ENCODE measurements at regions not wholly inside any gene's neighbourhood (a gene's known extent, or its start where the extent isn't known, plus 50 kb on each side); places are given as distances from the start of the nearest gene placed in this dataset.

- WGBS (ENCODE audit: insufficient coverage): 89% methylated on average over 19 of the region's 19 CpGs
- Mint-ChIP-seq H3K4me3 (no peak overlapping the region), H3K4me1 (no peaks in the 10 kb centered on the region), H3K27ac (no peak overlapping the region), H3K27me3 (ENCODE audit: low read depth in 2 of 2) (no peaks in the 10 kb centered on the region), H3K36me3 (no peaks in the 10 kb centered on the region), H3K9me3 (no peaks in the 10 kb centered on the region)
- Histone ChIP-seq H3K27ac (ENCODE audit: low read length) (no peak overlapping the region), H3K4me3 (ENCODE audit: low read length) (no peak overlapping the region), H3K27me3 (ENCODE audit: control insufficient read depth, insufficient read depth, low read length) (no peaks in the 10 kb centered on the region), H3K4me1 (ENCODE audit: control insufficient read depth, insufficient read depth, low read length) (no peaks in the 10 kb centered on the region), H3K9me3 (ENCODE audit: control insufficient read depth, insufficient read depth, low read length) (no peaks in the 10 kb centered on the region), H3K36me3 (ENCODE audit: control insufficient read depth, insufficient read depth, low read length) (no peaks in the 10 kb centered on the region)
- intact Hi-C loops (cut with micrococcal nuclease): no loop called here
- no peak for DNase-seq
- TF ChIP-seq CTCF (IDR thresholded peaks at IDR 0.05): no peak
- ATAC-seq: no peak
These were observed 1232.7 kb downstream of the BRD1 start for GRCh38 chr22:48594757-48595510.

GRCh38 chr22:48594016-48594756 lies 1233.5 kb downstream of the BRD1 start:
- WGBS (ENCODE audit: insufficient coverage): 89% methylated on average over 21 of the region's 21 CpGs
- intact Hi-C loops (cut with micrococcal nuclease): no loop called here
- no peaks in the 10 kb centered on the region for H3K4me1 ChIP-seq (ENCODE audit: control insufficient read depth, insufficient read depth, low read length)
- no peak for TF ChIP-seq CTCF (IDR thresholded peaks at IDR 0.05)
- no peak for ATAC-seq
- Mint-ChIP-seq H3K4me1 (no peaks in the 10 kb centered on the region), H3K4me3 (no peak overlapping the region), H3K36me3 (no peaks in the 10 kb centered on the region), H3K9me3 (no peaks in the 10 kb centered on the region), H3K27ac (no peak overlapping the region), H3K27me3 (ENCODE audit: low read depth in 2 of 2) (no peaks in the 10 kb centered on the region)
- DNase-seq: no peak
- H3K36me3 ChIP-seq (ENCODE audit: control insufficient read depth, insufficient read depth, low read length): no peaks in the 10 kb centered on the region
- H3K27ac ChIP-seq (ENCODE audit: low read length): no peak overlapping the region
- no peak overlapping the region for H3K4me3 ChIP-seq (ENCODE audit: low read length)
- H3K27me3 ChIP-seq (ENCODE audit: control insufficient read depth, insufficient read depth, low read length): no peaks in the 10 kb centered on the region
- H3K9me3 ChIP-seq (ENCODE audit: control insufficient read depth, insufficient read depth, low read length): no peaks in the 10 kb centered on the region

GRCh38 chr22:48593551-48593950 lies 1234.1 kb downstream of the BRD1 start:
- Histone ChIP-seq H3K27me3 (ENCODE audit: control insufficient read depth, insufficient read depth, low read length) (no peaks in the 10 kb centered on the region), H3K4me3 (ENCODE audit: low read length) (no peak overlapping the region), H3K9me3 (ENCODE audit: control insufficient read depth, insufficient read depth, low read length) (no peaks in the 10 kb centered on the region), H3K4me1 (ENCODE audit: control insufficient read depth, insufficient read depth, low read length) (no peaks in the 10 kb centered on the region), H3K27ac (ENCODE audit: low read length) (no peak overlapping the region), H3K36me3 (ENCODE audit: control insufficient read depth, insufficient read depth, low read length) (no peaks in the 10 kb centered on the region)
- ATAC-seq (no peak), DNase-seq (no peak)
- intact Hi-C loops (cut with micrococcal nuclease): no loop called here
- TF ChIP-seq CTCF (IDR thresholded peaks at IDR 0.05): no peak
- no peaks in the 10 kb centered on the region for H3K4me1 Mint-ChIP-seq
- H3K4me3 Mint-ChIP-seq: no peak overlapping the region
- 94% methylated on average over 15 of the region's 15 CpGs for WGBS (ENCODE audit: insufficient coverage)
- no peaks in the 10 kb centered on the region for H3K27me3 Mint-ChIP-seq (ENCODE audit: low read depth in 2 of 2)
- H3K27ac Mint-ChIP-seq: no peak overlapping the region
- H3K9me3 Mint-ChIP-seq: no peaks in the 10 kb centered on the region
- H3K36me3 Mint-ChIP-seq: no peaks in the 10 kb centered on the region
